GM18517 (cell line): ENCODE measurements at regions not wholly inside any gene's neighbourhood (a gene's known extent, or its start where the extent isn't known, plus 50 kb on each side); places are given as distances from the start of the nearest gene placed in this dataset.
A peak's percentile ranks its signal among the peaks of the same experiment; 100 is the strongest.

Source experiments
- ATAC-seq: cut with Tn5 transposase; IDR thresholded peaks from one replicate; pipeline ENCODE4 v1.9.1; 2021; ENCODE audit warnings: mild to moderate bottlenecking, moderate library complexity; ENCODE audit not compliant: unreplicated experiment

- no peak for ATAC-seq
Observed at GRCh38 chr4:104146048-104146447, 348.6 kb downstream of the CXXC4 start.

GRCh38 chr4:104138116-104138515 lies 356.6 kb downstream of the CXXC4 start:
- ATAC-seq: no peak

GRCh38 chr4:104129243-104129642 lies 365.5 kb downstream of the CXXC4 start:
- ATAC-seq: no peak

- ATAC-seq: peak; percentile 65
Observed at GRCh38 chr4:104128850-104129213, 365.9 kb downstream of the CXXC4 start.

- ATAC-seq: no peak
Observed at GRCh38 chr4:104128031-104128849, 366.5 kb downstream of the CXXC4 start.

DNA sequence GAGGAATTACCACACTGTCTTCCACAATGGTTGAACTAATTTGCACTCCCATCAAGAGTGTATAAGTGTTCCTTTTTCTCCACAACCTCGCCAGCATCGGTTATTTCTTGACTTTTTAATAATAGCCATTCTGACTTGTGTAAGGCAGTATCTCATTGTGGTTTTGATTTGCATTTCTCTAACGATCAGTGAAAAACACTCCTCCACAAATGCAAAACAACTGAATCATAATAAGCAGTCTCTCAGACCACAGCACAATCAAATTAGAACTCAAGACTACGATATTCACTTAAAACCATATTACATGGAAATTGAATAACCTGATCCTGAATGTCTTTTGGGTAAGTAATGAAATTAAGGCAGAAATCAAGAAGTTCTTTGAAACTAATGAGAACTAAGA lies 371.7 kb downstream of the CXXC4 start:
- ATAC-seq: no peak

GRCh38 chr4:104117776-104118175 lies 376.9 kb downstream of the CXXC4 start:
- ATAC-seq: no peak

DNA sequence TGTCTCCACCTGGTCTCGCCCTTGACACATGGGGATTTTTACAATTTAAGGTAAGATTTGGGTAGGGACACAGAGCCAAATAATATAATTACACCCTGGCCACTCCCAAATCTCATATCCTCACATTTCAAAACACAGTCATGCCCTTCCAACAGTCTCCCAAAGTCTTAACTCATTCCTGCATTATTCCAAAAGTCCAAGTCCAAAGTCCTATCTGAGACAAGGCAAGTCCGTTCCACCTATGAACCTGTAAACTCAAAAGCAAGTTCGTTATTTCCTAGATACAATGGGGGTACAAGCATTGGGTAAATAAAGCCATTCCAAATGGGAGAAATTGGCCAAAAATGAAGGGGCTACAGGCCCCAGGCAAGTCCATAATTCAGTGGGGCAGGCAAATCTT lies 380.8 kb downstream of the CXXC4 start:
- ATAC-seq: no peak

GRCh38 chr4:104099141-104099540 lies 379.4 kb upstream of the TACR3 start:
- no peak for ATAC-seq

DNA sequence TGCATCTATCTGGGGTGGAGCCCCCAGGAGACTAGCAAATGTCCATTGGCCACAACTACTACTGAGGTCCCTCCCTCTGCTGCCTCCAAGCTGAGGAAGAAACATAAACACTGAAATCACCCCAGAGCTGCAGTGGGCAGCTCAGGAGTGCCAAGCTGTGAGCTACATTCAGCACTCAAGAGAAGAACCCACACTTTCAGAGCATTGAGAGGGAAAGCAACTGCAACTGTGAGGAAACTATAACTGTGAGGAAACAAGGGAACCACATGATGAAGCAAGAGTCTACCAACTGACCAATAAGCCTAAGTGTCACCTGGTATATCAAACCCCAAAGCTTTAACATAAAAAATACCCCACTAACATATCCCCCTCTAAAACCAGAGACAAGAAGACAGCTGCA lies 373.5 kb upstream of the TACR3 start:
- no peak for ATAC-seq

DNA sequence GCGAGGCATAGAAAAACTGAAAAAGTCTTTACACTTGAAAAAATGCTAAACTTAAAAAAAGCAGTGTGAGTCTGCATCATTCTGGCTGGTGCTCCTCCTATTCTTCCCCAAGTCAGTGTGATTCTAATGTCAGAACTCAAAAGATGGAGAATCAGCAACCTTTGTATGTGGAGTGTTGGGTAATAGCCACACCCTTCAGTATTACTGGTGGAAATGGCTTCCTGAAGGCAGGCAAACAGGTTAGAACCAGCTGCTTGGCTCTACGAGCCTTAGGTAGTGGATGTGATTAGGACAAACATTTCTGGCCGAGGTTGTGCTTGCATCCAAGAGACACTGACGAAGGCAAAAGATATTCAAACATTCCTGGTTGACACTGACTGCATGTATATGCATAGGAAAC lies 353.4 kb upstream of the TACR3 start:
- no peak for ATAC-seq

DNA sequence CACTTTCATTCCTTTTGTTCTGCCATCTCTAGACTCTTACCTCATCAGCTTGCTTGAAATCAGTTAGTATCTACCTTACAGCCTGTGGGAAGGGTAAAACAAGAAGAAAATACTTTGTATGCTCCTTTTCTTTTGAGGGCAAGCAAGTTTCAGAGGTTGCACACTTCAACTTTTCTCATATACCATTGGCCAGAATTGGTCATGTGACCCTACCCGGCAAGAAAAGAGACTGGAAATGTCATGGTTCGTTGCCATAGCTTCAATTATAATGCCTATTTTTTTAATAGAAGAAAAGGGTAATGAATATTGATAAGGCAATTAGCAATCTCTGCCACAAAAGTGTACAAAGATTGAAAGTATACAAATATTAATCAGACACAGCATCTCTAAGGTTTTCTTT lies 346.7 kb upstream of the TACR3 start:
- no peak for ATAC-seq

GRCh38 chr4:104064646-104065577 lies 345.1 kb upstream of the TACR3 start:
- ATAC-seq: no peak

DNA sequence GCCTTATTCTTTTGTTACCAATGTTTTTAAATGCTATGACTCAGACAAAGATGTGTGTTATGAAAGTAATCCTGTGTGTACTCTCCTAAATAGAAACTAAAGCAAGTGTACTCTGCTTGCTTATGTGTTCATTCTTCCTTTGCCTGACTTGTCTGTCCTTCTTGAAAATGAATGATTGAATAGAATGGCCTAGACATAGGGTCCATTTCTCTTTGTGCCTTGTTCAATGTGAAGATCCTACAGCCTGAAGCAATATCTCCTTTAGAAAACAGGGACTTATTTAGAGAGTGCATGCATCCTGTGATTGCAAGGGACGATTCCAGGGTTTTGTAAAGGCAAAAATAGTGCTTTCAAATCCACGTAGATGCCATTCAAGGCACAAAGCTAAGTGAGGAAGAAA lies 343.6 kb upstream of the TACR3 start:
- ATAC-seq: no peak

DNA sequence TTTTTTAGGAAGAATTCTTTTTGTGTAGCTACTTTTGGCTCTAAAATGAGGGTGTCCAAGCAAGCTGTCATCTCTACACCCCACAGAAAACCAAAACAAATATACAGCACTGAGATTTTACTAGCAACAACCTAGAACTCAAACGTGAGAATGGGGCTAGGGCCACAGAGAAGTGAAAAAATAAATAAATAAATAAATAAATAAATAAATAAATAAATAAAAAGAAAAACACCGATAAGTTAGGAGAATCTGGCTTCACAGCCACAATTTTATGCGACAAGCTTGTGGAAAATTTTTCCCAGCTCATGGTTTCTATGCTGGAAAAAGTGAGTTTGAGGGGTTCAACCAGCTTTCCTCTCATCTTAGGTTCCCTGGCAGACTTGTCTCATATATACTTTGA lies 324.6 kb upstream of the TACR3 start:
- no peak for ATAC-seq

GRCh38 chr4:104032896-104033295 lies 313.1 kb upstream of the TACR3 start:
- ATAC-seq: no peak

GRCh38 chr4:104025251-104025650 lies 305.5 kb upstream of the TACR3 start:
- ATAC-seq: no peak

DNA sequence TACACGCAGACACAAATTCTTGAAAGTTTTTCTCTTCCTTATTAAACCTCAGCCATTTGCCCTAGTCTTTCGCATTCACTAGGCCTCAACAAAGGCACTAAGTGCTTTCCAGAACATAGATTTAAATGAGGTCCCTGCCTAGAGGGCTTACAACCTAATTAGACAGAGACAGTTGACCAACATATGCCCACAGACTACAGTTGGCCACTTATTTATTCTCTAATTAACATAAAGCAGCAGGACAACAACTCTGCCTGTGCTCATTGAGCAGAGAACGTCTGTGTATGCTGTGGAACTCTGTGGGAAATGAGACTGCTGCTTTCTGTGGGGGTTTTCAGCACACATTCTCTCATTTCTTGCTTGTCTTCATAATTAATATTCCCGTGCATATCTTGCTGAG lies 303.0 kb upstream of the TACR3 start:
- no peak for ATAC-seq

GRCh38 chr4:104022226-104022625 lies 302.4 kb upstream of the TACR3 start:
- no peak for ATAC-seq

- ATAC-seq: no peak
Observed at GRCh38 chr4:104020641-104021040, 300.9 kb upstream of the TACR3 start.

DNA sequence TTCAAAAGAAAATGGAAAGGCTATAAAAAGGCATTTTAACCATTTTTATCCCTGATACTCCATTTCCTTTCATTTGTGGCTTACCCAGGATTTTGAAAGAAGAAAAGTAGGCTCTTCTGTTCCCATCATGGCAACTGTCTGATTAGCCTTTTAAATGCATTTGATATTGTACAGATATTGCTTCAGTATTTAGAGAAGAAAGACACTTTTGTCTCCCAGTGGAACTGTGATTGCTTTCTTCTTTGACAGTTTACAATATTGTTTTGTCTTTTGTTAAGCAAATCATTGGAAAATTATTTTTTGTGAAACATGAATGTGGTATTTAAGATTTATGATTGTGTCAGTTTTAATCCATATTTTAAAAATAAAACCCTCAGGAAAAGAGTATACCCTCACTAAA lies 297.4 kb upstream of the TACR3 start:
- ATAC-seq: no peak

DNA sequence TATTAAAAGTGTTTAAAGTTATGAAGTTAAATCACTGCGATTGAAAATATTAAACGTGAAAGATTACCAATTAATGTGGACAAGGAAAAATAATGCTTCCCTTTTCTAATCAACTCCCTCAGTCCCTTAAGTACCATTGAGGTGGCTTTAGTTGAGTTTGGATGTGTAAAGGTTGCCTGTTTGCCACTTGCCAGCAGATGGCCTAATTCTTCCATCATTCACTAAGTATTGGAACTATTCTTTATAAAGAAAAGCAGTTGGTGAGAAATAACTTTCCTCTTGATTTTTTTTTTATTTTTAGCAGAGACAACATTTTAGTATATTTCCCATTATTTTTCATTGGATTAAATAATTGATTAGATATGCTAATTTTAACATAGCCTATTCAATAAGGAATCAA lies 295.9 kb upstream of the TACR3 start:
- ATAC-seq: no peak
